Pancreas (tissue), 10 donors: ENCODE measurements at regions not wholly inside any gene's neighbourhood (a gene's known extent, or its start where the extent isn't known, plus 50 kb on each side); places are given as distances from the start of the nearest gene placed in this dataset.
"Not testable (repeated sequence)": the region's sequence is repeated elsewhere in the genome, so short reads cannot be mapped to it uniquely, and the experiment has no call there.

Experiments
- ATAC-seq, 4 donors: fragments of 200-7000 bp; cut with Tn5 transposase; one replicate each; pipeline versions ENCODE4 v1.8.0 to v1.9.1; 2020; ENCODE audit warnings: mild to moderate bottlenecking in 4 of 4, moderate library complexity in 4 of 4
- DNase-seq, 6 donors: peaks; one replicate each; pipeline ENCODE4 v3.0.0-alpha.2; 2020
- FAIRE-seq: peaks from 2 replicates; lab custom pipeline; 2012; peaks lifted over from hg19 to GRCh38; lab: Jason Lieb, UNC
- H3K27ac ChIP-seq, 4 donors: fragments of 200-600 bp; sonication (generic); 1 replicate in 3 of 4; 2 replicates in 1 of 4; pipeline versions ENCODE4 v1.5.0 to v1.8.0; 2020
- H3K27me3 ChIP-seq, 4 donors: fragments of 200-600 bp; one replicate each; pipeline ENCODE4 v1.8.0; 2021
- H3K36me3 ChIP-seq, 3 donors: fragments of 200-600 bp; sonication (generic) in 1 of 3; one replicate each; pipeline versions ENCODE4 v1.5.0 to v1.8.0; 2020 to 2021
- H3K4me1 ChIP-seq, 3 donors: fragments of 200-600 bp; one replicate each; pipeline ENCODE4 v1.8.0; 2021
- H3K4me3 ChIP-seq, 4 donors: fragments of 200-600 bp; sonication (generic) in 2 of 4; one replicate each; pipeline versions ENCODE4 v1.5.0 to v1.8.0; 2020 to 2021
- H3K9me3 ChIP-seq, 4 donors: fragments of 200-600 bp; one replicate each; pipeline ENCODE4 v1.8.0; 2021
- CTCF ChIP-seq, 4 donors: fragments of 200-600 bp; sonication (generic) in 3 of 4; IDR thresholded peaks; one replicate each; pipeline versions ENCODE4 v1.5.0 to v1.8.0; 2021; ENCODE audit warnings: antibody characterized with exemption in 4 of 4
- WGBS, 2 donors: extraction: QIAGEN DNeasy Blood & Tissue Kit; methylation state at CpG; one replicate each; pipeline ENCODE4 v1.1.7; 2013; 5-methylcytosine and 5-hydroxymethylcytosine counted together
- intact Hi-C, 3 donors: fragments of 100-400 bp; cut with DNase I; formaldehyde crosslinking; loops; one replicate each; pipeline versions ENCODE4 v1.11.1 to v1.14.2; 2022
- donor health status: healthy with polysubstance abuse.
- donor health status: DM: no; HTN: no; CAD: no; lungs with moderate emphysema.
- donor health status: DM: no; HTN: no; CAD: no.
- donor health status: control.
- donor health status: control.
- donor health status: Bipolar disorder and iron deficiency.
- donor health status: DM: yes; HTN: yes; CAD: no.
- donor health status: DM: no; HTN: no; CAD: no.
- donor health status: DM: no; HTN: no; CAD: no.
- donor health status: DM: yes; HTN: yes; CAD: no.

- no peaks in the 10 kb centered on the region for H3K4me1 ChIP-seq
- H3K9me3 ChIP-seq = no peaks in the 10 kb centered on the region
- H3K36me3 ChIP-seq = no peaks in the 10 kb centered on the region
- 84 to 89% methylated on average over 4 of the region's 4 CpGs for WGBS, 2 donors
- no peaks in the 10 kb centered on the region for H3K27me3 ChIP-seq
- intact Hi-C loops = no loop called here
- no peak for FAIRE-seq
- no peak for TF ChIP-seq CTCF (IDR thresholded peaks at IDR 0.05)
- no peak overlapping the region for H3K27ac ChIP-seq
- no peak overlapping the region for H3K4me3 ChIP-seq
- ATAC-seq = no peak
- DNase-seq = no peak
Measured at GRCh38 chr4:40681600-40681999, 51.9 kb upstream of the RBM47 start.

- Histone ChIP-seq H3K27ac (no peak overlapping the region), H3K4me1 (no peaks in the 10 kb centered on the region), H3K36me3 (no peaks in the 10 kb centered on the region), H3K4me3 (no peak overlapping the region), H3K27me3 (no peaks in the 10 kb centered on the region), H3K9me3 (no peaks in the 10 kb centered on the region)
- FAIRE-seq (no peak), DNase-seq (no peak), ATAC-seq (peak in 3 of 4 donors; percentile 43 to 73 (median 64))
- 79 to 80% methylated on average over 12 of the region's 12 CpGs for WGBS, 2 donors
- intact Hi-C loops = no loop called here
- no peak for TF ChIP-seq CTCF (IDR thresholded peaks at IDR 0.05)
Measured at GRCh38 chr4:40682290-40683101, 52.8 kb upstream of the RBM47 start.

- peak in 1 of 4 donors; percentile 68 for ATAC-seq
- 96 to 98% methylated on average over 12 of the region's 12 CpGs for WGBS, 2 donors
- H3K27ac ChIP-seq, intact Hi-C loops, H3K4me3 ChIP-seq, H3K4me1 ChIP-seq, H3K9me3 ChIP-seq, H3K36me3 ChIP-seq, DNase-seq, H3K27me3 ChIP-seq, FAIRE-seq: not testable (repeated sequence)
Measured at GRCh38 chr4:40683536-40684145, 54.0 kb upstream of the RBM47 start.

- H3K4me3 ChIP-seq = no peak overlapping the region
- 62 to 80% methylated on average over 3 of the region's 3 CpGs for whole genome bisulfite sequencing, 2 donors
- FAIRE-seq (no peak), DNase-seq (no peak), ATAC-seq (no peak)
- intact Hi-C loops = no loop called here
- H3K4me1 ChIP-seq = no peaks in the 10 kb centered on the region
- TF ChIP-seq CTCF (IDR thresholded peaks at IDR 0.05) = no peak
- H3K27me3 ChIP-seq = no peaks in the 10 kb centered on the region
- H3K27ac ChIP-seq = no peak overlapping the region
- no peaks in the 10 kb centered on the region for H3K9me3 ChIP-seq
- H3K36me3 ChIP-seq = no peaks in the 10 kb centered on the region
Measured at GRCh38 chr4:40684404-40684803, 54.7 kb upstream of the RBM47 start.

- no peak for FAIRE-seq
- H3K9me3 ChIP-seq = no peaks in the 10 kb centered on the region
- DNase-seq = no peak
- ATAC-seq = no peak
- H3K4me1 ChIP-seq = no peaks in the 10 kb centered on the region
- no peaks in the 10 kb centered on the region for H3K36me3 ChIP-seq
- TF ChIP-seq CTCF (IDR thresholded peaks at IDR 0.05) = no peak
- no peak overlapping the region for H3K4me3 ChIP-seq
- WGBS, 2 donors = 95 to 100% methylated on average over 3 of the region's 3 CpGs
- intact Hi-C loops = no loop called here
- no peak overlapping the region for H3K27ac ChIP-seq
- H3K27me3 ChIP-seq = no peaks in the 10 kb centered on the region
Measured at GRCh38 chr4:40685300-40685699, 55.6 kb upstream of the RBM47 start.
